Putamen (tissue), 1 donor: ENCODE measurements at regions not wholly inside any gene's neighbourhood (a gene's known extent, or its start where the extent isn't known, plus 50 kb on each side); places are given as distances from the start of the nearest gene placed in this dataset.

Source experiments
- DNase-seq: peaks from one replicate; pipeline ENCODE4 v3.0.0-alpha.2; 2016; ENCODE audit warnings: low spot score

DNA sequence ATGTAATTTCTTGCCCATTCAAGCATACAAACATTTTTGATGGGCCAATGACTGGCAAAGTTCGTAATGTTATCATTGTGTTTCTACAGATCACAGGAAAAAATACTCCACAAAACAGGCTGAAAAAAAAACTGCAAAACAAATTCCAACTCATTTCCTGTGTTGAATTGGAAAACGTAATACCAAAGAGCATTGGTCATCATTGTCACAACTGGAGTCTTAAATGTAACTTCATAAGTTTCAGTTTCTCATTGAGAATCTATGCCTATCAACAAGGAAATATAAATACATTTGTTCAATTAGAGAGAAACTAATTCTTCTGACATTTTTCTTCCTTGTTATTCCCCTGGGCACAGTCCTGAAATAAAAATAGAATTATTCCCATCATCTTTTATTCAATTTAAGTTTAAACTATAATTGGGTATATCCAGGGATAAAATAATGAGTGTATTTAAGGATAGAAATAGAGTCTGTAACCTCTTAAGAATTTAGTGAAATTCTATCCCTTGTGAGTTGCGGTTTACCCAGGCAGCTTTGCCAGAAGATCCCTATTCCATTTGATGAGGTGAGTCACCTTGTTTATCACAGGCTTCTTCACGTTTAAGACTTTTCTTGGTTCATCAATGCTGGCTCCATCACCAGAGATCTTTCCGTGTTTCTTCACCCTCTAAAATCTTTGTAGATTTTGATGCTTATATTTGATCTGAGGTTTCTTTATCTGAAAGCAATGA is 112.7 kb upstream of the ITGA1 start:
- DNase-seq = no peak

DNA sequence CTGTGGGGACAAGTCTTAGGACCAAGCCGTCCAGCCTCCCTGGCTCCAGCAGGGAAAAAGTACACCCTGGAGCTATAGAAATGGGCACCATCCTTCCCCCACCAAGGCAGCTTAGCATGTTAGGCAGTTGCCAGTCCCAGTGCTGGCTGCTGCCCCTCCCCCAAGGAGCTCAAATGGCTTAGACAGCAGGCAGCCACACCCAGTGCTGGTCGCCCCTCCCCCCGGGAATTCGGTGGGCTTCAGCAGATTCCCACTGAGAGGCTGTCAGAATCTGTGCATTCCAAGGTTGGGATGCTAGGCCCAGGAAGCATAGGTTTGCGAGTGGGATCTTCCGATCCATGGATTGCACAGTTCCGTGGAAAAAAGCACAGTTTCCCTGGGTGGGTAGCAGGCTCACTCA is 105.2 kb upstream of the ITGA1 start:
- DNase-seq = no peak

DNA sequence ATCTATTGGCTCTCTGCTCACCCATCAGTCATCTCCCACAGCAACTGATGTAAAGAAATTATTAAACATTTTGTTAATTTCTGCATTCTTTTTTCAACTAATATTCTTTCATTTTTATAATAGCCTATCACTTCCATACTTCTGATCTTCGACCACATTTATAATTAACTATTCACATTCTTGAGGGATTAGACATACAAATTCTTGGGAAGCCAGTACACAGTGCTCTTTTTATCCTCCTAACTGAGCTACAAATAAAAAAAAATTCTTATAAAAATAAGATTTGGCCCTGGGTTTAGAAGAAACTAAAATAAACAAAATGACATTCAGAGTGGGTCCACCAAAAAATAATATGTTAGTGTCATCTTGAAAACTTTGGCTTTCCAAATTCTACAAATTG is 103.7 kb upstream of the ITGA1 start:
- DNase-seq = no peak

DNA sequence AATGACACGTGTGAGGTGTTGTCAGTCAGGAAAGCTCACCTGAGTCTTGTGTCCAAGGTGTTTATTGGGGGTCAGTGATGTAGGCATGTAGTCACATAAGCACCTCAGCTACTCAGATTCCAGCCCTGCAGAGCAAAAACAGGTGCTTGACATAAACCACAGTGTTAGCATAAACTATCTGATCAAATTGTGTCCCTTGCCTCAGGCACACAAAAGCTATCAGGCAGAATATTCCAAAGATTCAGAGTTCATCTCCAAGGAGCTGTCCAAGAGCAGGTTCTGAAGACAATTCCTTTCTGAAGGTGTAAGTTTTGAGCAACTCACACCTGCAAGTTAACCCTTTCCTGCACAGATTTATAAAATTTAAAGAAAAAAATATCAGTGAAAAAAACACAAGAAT is 102.2 kb upstream of the ITGA1 start:
- no peak for DNase-seq

DNA sequence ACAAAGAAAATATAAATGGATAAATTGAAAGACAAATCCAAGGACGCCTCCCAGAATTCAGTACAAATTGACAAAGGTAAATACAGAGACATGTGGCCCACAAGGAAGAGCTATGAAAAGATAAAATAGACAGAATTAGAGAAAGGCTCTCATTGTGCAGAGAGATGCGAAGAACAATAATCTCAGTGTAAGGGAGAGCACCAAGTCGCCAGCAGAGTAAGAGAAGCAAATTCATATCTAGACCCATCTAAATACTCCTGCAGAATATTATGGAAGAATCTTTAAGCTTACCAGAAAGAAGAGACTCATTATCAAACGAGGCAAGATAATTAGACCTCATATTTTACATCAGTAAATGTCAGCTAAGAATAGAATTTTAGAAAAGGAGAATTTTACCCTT is 101.7 kb upstream of the ITGA1 start:
- no peak for DNase-seq

DNA sequence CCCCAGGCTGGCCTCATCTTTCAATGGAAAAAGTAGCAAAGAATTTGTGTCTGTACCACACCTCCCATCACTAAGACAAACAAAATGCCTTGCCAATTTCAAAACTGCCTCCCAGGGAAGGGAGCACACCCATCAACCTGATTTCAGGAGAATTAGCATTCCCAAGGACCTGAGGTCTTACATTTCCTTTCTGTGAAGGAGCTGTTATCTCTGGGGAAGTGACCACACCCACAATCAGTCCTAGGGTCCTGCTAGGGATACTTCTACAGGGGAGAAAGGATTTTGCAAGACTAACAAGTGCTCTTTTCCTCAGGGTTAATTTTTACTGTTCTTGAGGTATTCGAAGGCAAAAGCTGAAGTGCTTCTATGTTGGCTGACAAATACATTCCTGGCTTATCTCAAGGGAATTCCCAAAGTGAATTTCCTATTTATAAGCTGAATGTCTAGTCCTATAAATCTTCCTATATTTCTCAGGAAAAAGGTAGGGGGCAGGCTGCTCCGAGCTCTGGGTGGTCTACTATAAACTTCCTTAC is 97.4 kb upstream of the ITGA1 start:
- no peak for DNase-seq

DNA sequence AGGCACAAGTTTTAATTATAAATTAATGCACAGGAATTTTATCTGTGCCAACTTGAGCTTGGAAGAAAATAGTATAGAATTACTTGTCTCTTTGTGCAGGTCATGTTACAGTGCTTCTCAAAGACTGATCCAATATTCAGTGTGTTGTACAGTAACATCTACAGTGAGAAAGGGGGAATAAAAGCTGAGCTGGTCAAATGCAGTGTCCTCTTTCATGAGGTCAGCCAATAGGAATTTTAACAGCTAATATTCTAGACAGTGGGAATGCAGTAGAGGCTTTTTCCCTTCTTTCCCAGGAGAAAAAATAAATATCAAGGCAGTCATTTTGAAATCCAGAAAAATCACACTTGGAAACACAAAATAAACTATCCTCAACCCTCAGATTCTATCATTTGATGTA is 95.7 kb upstream of the ITGA1 start:
- DNase-seq = no peak

DNA sequence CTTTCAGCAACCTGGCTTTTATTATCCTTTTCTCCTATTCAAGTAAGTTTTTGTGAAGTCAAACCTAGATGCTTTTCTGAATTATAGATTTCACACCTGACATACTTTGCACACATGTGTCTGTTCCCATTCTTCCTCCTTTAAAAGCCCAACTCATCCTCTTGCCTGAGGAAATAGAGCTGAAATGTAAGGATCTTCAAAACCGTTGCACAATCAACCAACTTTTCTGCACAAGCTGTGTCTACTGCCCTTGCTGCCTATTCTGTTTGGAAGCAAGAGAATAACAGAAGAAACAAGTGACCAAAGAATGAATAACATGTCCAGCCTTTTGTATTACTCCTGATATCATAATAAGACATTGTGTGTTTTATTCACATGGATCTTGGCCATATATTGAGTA is 95.1 kb upstream of the ITGA1 start:
- no peak for DNase-seq

DNA sequence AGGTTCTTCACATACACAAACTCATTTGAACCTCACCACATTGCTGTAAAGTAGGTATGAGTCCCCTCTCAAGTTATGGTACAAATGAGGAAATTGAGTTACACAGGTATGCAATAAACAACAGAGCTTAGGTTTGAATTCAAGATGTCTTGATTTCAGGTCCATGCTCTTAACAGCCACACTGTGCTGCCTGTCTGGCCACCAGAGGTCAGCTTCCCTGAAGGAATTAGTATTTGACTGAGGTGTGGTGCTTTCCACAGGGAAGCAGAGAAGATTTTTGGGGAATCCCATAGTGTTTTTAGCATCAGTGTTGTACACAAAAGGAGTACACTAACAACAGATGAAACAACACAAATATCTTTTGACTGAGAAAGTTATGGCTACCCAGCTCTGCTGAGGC is 94.4 kb upstream of the ITGA1 start:
- DNase-seq = no peak

DNA sequence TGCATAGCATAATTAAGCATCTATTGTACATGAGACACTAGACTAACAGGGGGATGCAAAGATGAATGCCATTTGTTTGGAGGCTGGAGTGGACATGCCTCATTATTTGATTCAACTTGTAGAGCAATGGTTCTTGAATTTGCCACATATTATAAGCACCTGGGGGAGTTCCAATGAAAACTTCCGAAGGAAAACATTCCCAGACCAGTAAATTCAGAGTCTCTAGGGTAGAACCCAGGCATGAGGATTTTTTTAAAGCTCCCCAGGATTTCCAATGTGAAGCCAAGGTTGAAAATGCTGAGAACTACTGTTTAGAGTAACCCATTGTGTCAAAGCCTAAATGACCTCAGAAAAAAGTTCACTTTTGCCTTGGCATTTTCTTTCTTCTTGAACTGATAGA is 93.9 kb upstream of the ITGA1 start:
- no peak for DNase-seq

DNA sequence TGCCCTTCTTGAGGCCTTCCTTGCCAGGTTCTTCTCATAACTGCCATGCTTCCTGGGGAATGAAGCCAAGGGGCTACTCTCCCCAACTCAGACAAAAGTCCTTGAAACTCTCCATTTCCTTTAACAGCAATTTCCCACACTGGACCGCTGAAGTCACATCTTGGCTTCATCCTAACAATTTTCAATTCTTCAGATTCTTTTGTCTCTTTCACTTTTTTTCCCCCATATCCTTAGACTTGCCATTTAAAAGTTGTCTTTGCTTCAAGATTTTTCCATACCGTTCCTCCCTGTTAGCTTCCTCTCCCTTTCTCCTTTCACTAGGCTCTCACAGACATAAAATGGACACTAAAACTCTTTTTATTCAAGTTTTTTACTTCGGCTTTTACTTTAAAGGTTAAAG is 93.1 kb upstream of the ITGA1 start:
- DNase-seq = no peak

DNA sequence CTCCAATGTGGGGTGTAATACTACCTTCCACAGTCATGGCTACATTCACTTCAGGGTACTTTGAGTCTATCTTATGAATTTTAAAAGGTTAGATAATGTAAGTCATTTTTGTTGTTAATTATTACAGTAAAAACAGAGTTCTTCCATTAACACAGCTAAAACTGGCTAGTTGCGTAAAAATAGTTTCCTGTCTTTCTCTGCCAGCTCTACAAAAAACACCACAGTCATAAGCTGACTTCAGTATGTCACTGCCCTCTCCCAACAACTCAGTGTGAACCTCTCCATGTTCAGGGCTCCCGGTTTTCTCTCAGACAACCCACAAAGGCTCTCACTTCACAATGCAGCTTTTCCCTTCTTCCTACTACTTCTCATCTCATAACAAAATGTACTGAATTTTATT is 84.8 kb upstream of the ITGA1 start:
- DNase-seq = no peak

DNA sequence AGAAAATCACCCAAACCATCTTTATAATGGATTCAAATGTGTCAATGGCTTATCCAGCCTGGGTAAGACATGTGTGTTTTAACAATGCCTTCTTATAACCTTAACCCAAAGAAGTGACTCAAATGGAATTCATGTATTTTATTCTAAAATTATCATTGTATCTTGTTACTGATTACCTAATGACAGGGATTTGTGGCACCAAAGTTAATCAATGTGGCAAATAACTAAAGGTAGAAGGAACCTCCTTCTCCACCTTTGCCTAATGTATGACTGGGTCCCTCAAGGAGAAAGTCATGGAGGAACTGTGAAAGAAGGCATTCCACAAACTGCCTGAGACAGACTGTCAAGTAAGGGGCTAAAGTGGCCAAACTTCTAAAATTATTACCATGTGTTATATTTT is 84.4 kb upstream of the ITGA1 start:
- no peak for DNase-seq

DNA sequence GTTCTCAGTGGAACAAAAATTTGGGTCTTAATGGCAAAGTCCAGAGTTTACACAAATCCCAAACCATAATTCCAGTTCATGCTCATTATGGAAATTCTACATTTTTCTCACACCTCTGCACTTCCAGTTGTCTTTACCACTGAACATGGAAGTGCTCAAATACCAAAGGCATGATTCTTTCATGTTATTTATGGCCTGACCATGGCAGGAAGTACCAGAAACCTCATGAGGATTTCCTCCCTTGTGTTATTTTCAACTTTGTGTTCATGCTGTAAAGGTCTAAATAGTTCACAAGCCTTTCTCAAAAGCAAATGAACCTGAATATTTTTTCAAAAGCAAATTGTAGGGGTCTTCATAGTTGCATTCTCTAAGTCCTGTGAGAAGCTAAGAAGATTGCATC is 82.0 kb upstream of the ITGA1 start:
- DNase-seq = no peak

DNA sequence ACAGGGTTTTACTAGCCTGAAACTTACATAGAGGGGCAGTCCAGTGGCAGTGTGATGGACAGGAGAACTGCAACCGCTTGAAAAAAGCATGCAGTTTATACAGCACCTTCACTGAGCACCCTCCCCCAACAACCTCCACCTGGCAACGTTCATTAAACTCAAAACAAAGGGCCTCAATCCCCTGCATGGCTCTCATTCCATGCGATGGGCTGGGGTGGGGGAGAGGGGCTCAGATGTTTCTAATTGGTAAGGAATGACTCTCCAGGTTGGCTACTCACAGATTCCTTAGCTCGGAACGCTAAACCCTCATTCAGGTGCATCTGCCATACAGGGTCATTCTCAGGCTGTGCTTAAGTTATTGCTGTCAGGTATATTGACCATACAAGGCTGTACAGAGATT is 80.9 kb upstream of the ITGA1 start:
- no peak for DNase-seq

DNA sequence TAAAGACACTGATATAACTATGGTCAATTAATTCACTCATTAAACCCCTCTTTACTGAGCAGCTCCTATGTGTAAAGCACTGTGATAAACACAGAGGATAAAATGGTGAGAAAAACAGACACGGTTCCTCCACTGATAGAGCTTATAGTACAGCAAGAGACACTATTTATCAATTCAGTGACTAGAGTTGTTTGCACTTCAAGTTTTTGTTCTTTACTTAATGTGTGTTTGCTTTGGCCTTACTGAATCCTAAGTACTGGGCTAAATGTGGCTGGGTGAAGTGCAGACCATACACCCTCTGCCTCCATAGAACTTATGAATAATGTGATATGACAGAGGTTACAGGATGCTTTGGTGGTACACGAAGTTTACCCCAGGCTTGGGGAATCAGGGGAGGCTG is 80.1 kb upstream of the ITGA1 start:
- no peak for DNase-seq

DNA sequence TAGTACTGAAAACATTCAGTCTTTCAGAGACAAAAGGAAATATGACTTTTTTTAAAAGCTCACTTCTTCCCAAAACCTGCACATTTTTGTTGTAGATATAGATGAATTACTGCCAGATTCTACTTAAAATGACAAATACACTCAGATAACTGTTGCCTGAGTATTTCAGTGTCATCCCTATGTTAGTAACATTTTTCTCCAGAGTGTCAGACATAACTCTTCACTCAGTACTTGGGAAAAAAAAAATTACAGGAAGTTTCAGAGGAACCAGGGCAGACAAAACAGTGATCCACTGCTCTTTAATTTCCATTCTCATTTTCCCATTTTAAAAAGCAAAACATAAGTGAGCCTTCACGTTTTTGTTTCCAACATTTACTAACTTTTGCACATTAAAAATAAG is 79.3 kb upstream of the ITGA1 start:
- DNase-seq = no peak

DNA sequence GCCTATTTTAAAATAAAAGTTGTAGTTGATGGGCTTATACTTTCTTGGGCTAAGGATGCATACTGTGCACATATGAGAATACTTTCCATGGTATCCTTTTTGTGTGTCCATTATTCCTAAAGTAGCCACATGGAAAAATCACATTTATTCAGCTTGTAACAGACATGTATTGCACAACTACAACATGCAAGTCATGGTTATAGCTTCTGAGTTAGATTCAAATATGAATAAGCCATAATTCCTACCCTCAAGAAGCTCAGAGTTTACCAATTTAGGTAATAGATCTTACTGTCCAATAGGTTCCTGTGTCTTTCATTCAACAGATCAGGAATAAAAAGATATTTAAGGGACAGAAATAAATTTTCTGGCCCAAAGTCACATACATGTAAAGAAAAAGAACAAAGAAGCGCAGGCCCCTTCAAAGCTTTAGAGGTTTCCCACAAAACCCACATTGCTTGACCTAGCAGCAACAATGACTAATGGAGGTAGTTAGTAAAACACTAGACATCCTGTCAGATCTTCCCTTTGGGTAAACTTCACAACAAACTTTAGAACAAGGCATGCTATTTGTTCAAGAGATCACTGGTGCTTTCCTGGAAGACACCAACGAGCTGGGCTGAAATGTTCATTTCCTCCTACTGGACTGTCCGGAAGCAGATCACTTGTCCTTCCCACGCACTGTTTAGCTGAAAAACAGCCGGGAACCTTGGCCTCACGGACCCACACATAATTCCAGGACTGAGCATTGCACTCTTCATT is 78.4 kb upstream of the ITGA1 start:
- DNase-seq = no peak

DNA sequence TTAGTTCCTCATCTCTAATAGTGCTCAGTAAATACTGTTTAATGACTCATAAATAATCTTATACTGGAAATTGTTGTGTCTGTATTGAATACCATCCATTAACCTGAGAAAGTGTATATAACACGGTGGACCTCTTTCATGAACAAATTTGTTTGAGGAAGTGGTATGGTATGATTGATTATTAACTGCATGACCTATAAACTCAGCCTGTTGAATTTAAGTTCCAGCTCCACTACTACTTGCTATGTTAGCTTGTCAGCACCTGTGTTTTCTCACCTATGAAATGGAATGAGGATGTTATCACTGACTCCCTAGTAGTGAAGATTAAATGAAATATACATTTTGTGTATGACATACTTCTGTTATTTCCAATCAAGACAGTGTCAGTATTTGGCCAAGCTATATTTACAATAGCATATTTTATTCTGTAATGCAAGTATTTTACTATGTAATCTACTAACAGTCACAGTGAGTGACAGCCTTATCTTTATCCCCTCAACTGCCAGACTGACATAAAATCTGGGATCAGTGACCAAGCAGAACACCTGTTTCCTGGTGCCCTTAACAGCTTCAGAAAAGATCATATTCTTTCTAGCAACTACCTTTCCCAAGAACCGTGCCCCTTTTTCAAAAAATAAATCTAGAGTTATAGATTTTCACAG is 77.3 kb upstream of the ITGA1 start:
- no peak for DNase-seq

DNA sequence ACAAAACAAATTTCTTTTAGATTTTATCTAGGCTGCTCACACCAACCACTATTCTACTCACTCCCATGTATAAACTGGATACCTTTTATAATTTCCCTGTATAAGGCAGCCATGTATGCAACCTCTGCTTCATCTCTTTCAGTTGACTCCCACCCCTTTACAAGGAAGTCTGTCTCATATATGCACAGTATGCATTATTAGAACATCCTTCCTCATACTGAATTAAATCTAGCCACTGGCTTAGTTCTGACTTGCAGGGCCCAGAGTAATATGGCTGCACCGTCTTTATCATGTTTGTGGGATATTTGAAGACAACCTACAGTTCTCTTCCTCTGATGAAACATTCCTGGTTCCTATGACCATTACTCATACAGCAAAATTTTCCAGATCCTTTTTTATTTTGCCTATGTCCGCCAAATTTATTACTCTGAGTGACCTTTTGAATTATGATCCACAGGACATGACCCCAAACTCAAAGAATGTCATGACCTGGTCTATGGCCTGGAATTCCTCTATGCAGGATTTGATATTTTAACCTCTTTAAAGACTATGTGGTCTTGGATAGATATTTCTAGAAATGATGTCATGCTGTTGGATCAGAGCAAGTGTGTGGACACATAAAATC is 76.6 kb upstream of the ITGA1 start:
- no peak for DNase-seq

DNA sequence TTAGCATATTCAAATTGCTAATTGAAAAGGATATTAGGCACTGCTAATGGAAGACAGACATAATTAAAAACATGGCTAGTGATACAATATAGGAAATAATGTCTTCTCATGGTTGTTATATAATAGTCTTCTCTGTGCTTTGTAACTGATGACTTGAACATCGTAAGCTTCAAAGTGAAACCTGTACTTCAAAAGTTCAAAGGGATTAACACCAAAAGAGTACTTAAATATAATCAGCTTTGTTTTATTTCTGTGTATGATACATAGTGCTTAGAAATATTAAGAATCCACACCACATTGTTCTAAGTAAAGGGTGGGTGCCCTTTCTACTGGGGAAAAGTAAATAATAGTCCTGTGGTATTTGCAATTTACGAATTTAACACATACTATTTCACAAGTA is 75.4 kb upstream of the ITGA1 start:
- no peak for DNase-seq

DNA sequence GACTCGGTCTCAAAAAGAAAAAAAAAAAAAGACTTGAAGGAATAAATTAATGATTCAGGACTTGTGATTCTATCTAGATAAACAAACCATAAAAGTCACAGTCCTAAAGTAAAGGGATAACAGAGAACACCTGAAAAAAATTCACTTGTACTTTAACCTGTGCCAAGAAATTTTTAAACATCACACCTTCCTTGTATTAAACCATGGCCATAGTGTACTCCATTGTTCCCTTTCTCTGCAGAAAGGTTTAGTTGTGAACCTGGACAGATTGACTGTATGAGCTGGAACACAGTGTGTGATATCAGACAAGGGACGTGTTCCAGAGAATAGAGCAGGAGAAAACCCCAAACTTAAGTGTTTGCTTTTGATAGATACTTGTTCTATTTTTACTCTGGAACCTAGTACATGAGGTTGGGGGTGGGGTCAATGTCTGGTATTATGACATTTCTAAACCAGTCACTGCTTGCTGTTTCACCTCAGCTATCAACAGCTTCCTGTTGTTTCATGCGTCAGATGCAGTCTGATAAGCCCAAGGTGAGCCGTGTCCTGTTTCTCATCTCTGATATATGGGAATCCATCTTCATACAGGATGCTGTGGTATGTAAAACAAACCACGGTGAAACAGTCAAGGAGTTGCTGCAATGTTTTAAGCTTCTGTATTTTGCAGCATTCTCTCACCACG is 62.5 kb upstream of the ITGA1 start:
- DNase-seq = no peak
